Fibroblast of lung (primary cell): ENCODE measurements at regions not wholly inside any gene's neighbourhood (a gene's known extent, or its start where the extent isn't known, plus 50 kb on each side); places are given as distances from the start of the nearest gene placed in this dataset.
"Not testable (repeated sequence)": the region's sequence is repeated elsewhere in the genome, so short reads cannot be mapped to it uniquely, and the experiment has no call there.

Experiments used
- DNase-seq, 2 donors: peaks; one replicate each; pipeline versions ENCODE4 v3.0.0 to v3.0.0-alpha.2; 2010; ENCODE audit warnings: low read depth in 2 of 2
- H2AFZ ChIP-seq: 2 replicates; pipeline ENCODE4 v1.5.1; 2012; ENCODE audit warnings: low read length, control low read depth, inconsistent platforms
- H3K27ac ChIP-seq: 2 replicates; pipeline ENCODE4 v1.5.1; 2011; ENCODE audit warnings: low read length, control low read depth; ENCODE audit not compliant: insufficient read depth
- H3K27me3 ChIP-seq: 2 replicates; pipeline ENCODE4 v1.5.1; 2011; ENCODE audit warnings: mild to moderate bottlenecking, low read length; ENCODE audit not compliant: control insufficient read depth, insufficient read depth
- H3K36me3 ChIP-seq: 2 replicates; pipeline ENCODE4 v1.5.1; 2011; ENCODE audit warnings: low read length; ENCODE audit not compliant: control insufficient read depth, insufficient read depth
- H3K4me1 ChIP-seq: 2 replicates; pipeline ENCODE4 v1.5.1; 2011; ENCODE audit warnings: low read length; ENCODE audit not compliant: control insufficient read depth, insufficient read depth; ENCODE audit errors: extremely low read depth
- H3K4me2 ChIP-seq: 2 replicates; pipeline ENCODE4 v1.5.1; 2011; ENCODE audit warnings: low read length, control low read depth; ENCODE audit not compliant: insufficient read depth; ENCODE audit errors: extremely low read depth
- H3K4me3 ChIP-seq, 4 experiments: fragments of 200-600 bp in 1 of 4; sonication (generic) in 1 of 4; replicated peaks in 1 of 4; 2 replicates each; pipeline ENCODE4 v1.5.1; 2011 to 2016; ENCODE audit warnings: low read length in 4 of 4, low read depth in 3 of 4, mild to moderate bottlenecking in 3 of 4, control low read depth in 2 of 4, inconsistent platforms in 1 of 4, mixed read lengths in 1 of 4; ENCODE audit not compliant: insufficient read depth in 1 of 4; ENCODE audit errors: control extremely low read depth in 1 of 4
- H3K79me2 ChIP-seq: 2 replicates; pipeline ENCODE4 v1.5.1; 2012; ENCODE audit warnings: mild to moderate bottlenecking, low read length, inconsistent platforms; ENCODE audit not compliant: control insufficient read depth, insufficient read depth
- H3K9ac ChIP-seq: 2 replicates; pipeline ENCODE4 v1.5.1; 2011; ENCODE audit warnings: mild to moderate bottlenecking, low read length, control low read depth; ENCODE audit not compliant: insufficient read depth
- H3K9me3 ChIP-seq: 2 replicates; pipeline ENCODE4 v1.5.1; 2012; ENCODE audit warnings: low read depth, low read length; ENCODE audit not compliant: control insufficient read depth, insufficient read depth
- H4K20me1 ChIP-seq: 2 replicates; pipeline ENCODE4 v1.5.1; 2011; ENCODE audit warnings: low read length; ENCODE audit not compliant: control insufficient read depth, insufficient read depth; ENCODE audit errors: extremely low read depth

DNA sequence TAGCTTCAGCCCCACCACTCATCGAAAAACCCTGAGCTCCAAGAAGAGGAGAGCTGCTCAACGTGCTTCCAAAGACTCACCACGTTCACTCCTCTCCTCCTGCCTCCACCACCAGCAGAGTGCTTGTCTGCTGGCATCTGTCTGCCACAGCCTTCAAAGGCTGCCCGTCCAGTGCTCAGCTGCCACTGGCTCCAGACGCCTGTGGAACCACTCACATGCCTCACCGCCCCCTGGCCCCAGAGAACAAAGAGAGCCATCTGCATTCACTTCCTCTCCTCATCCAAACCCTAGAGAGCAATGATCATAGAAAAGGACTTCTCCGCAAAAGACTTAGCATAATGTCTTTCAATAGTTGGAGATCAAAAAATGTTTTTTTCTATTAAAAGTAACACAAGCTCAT, 108.1 kb downstream of the GOLGA6L6 start:
- not testable (repeated sequence) for H2AFZ ChIP-seq, DNase-seq, H3K36me3 ChIP-seq, H3K27me3 ChIP-seq, H3K9me3 ChIP-seq, H3K4me3 ChIP-seq, H3K4me1 ChIP-seq, H3K9ac ChIP-seq, H3K27ac ChIP-seq, H3K4me2 ChIP-seq, H4K20me1 ChIP-seq, H3K79me2 ChIP-seq

DNA sequence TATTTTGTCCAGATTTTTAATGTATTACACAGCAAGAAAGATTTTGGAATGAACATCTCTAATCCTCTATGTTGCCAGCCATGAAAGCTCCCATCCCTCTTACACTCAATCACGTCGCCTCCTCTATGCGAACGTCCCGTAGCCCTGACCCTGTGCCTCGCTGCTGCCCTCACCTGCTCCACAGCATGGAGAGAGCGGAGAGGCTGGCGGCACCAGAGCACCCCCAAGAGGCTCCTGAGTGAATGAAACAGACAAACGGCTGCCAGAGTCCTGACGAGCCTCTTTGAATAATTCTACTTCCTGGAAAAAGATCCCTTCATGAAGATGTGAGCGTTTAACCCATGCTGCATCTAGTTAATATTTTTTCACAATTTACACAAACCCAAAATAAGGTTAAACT, 111.1 kb downstream of the GOLGA6L6 start:
- H2AFZ ChIP-seq, H3K36me3 ChIP-seq, H3K9me3 ChIP-seq, H3K27ac ChIP-seq, DNase-seq, H3K9ac ChIP-seq, H3K4me1 ChIP-seq, H3K27me3 ChIP-seq, H3K4me2 ChIP-seq, H4K20me1 ChIP-seq, H3K4me3 ChIP-seq, H3K79me2 ChIP-seq: not testable (repeated sequence)

DNA sequence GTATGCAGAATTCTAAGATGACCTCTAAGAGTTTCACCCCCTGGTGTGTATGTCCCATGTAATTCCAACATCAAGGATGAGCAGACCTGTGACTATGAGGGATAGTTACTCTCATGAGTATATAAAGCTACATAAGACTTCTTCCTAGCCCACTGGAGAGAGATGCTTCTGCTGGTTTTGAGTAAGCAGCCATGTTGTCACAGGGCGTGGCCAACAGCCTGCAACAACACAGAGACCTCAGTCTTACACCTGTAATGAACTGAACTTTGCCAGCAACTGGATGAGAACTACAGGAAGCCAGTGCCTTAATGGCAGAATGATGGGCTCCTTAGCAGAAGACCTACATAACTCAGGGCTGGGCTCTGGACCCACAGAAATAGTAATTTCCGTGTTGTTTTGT, 120.9 kb downstream of the GOLGA6L6 start:
- H3K4me1 ChIP-seq, H3K27me3 ChIP-seq, H3K79me2 ChIP-seq, H2AFZ ChIP-seq, H3K9me3 ChIP-seq, H3K27ac ChIP-seq, H3K36me3 ChIP-seq, H4K20me1 ChIP-seq, DNase-seq, H3K4me3 ChIP-seq, H3K4me2 ChIP-seq, H3K9ac ChIP-seq: not testable (repeated sequence)

DNA sequence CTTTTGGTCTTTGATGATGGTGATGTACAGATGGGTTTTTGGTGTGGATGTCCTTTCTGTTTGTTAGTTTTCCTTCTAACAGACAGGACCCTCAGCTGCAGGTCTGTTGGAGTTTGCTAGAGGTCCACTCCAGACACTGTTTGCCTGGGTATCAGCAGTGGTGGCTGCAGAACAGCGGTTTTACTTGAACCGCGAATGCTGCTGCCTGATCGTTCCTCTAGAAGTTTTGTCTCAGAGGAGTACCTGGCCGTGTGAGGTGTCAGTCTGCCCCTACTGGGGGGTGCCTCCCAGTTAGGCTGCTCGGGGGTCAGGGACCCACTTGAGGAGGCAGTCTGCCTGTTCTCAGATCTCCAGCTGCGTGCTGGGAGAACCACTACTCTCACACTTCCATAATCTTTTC, 125.0 kb downstream of the GOLGA6L6 start:
- H3K4me2 ChIP-seq, H4K20me1 ChIP-seq, DNase-seq, H3K27ac ChIP-seq, H3K4me3 ChIP-seq, H3K36me3 ChIP-seq, H3K9ac ChIP-seq, H3K9me3 ChIP-seq, H3K79me2 ChIP-seq, H3K4me1 ChIP-seq, H2AFZ ChIP-seq, H3K27me3 ChIP-seq: not testable (repeated sequence)

DNA sequence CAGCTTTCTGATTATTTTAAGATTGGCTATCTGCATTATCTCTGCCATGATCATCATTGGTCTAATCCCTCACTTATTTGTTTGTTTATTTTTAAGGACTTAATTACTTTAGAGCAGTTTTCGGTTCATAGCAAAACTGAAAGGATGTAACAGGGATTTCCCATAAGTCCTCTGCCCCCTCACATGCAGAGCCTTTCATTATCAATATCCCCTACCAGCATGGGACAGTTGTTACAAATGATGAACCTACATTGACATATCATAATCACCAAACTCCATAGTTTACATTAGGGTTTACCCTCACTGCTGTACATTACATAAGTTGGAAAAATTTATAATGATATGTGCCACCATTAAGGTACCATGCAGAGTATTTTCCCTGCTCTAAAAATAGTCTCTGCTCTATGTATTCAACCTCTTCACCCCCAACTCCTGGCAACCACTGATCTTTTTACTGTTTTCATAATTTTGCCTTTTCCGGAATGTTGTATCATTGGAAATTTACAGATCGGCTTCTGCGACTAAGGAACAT, 131.9 kb downstream of the GOLGA6L6 start:
- not testable (repeated sequence) for H3K4me2 ChIP-seq, H3K79me2 ChIP-seq, H3K27ac ChIP-seq, H3K9me3 ChIP-seq, H4K20me1 ChIP-seq, H3K36me3 ChIP-seq, H3K4me1 ChIP-seq, H3K27me3 ChIP-seq, H3K9ac ChIP-seq, H3K4me3 ChIP-seq, DNase-seq, H2AFZ ChIP-seq
